WERI-Rb-1 (cell line): ENCODE measurements at regions not wholly inside any gene's neighbourhood (a gene's known extent, or its start where the extent isn't known, plus 50 kb on each side); places are given as distances from the start of the nearest gene placed in this dataset.

Experiments used
- DNase-seq: peaks from one replicate; pipeline ENCODE4 v3.0.0-alpha.2; 2020
- H3K27ac ChIP-seq: fragments of 250-450 bp; sonication (Bioruptor Pico); 2 replicates; pipeline ENCODE4 v1.5.1; 2020; ENCODE audit warnings: mild to moderate bottlenecking, moderate library complexity
- H3K27me3 ChIP-seq: fragments of 250-450 bp; sonication (Bioruptor Pico); 2 replicates; pipeline ENCODE4 v1.5.1; 2021; ENCODE audit warnings: mild to moderate bottlenecking, low read depth, moderate library complexity; ENCODE audit not compliant: insufficient read depth, severe bottlenecking
- H3K36me3 ChIP-seq: fragments of 250-450 bp; sonication (Bioruptor Pico); 2 replicates; pipeline ENCODE4 v1.5.1; 2020; ENCODE audit warnings: mild to moderate bottlenecking, moderate library complexity
- H3K4me3 ChIP-seq: 2 replicates; pipeline ENCODE4 v1.5.1; 2011; ENCODE audit warnings: low read depth, mild to moderate bottlenecking, control low read depth, low read length
- H3K9me3 ChIP-seq: fragments of 250-450 bp; sonication (Bioruptor Pico); 2 replicates; pipeline ENCODE4 v1.5.1; 2021; ENCODE audit warnings: mild to moderate bottlenecking, moderate library complexity; ENCODE audit not compliant: severe bottlenecking
- CTCF ChIP-seq: IDR thresholded peaks from 2 replicates; pipeline ENCODE4 v1.5.1; 2011; ENCODE audit warnings: low read depth, mild to moderate bottlenecking, control low read depth, inconsistent platforms, low read length

GRCh38 chr1:55326496-55327243 lies 111.5 kb upstream of the USP24 start:
- Histone ChIP-seq H3K27ac (no peak overlapping the region), H3K9me3 (no peaks in the 10 kb centered on the region), H3K27me3 (peaks cover 10% of the 10 kb centered on the region), H3K4me3 (no peak overlapping the region), H3K36me3 (no peaks in the 10 kb centered on the region)
- no peak for TF ChIP-seq CTCF
- no peak for DNase-seq

GRCh38 chr1:55323760-55324159 lies 108.6 kb upstream of the USP24 start:
- H3K9me3 ChIP-seq: no peaks in the 10 kb centered on the region
- TF ChIP-seq CTCF: no peak
- H3K27ac ChIP-seq: no peak overlapping the region
- H3K27me3 ChIP-seq: no peaks in the 10 kb centered on the region
- H3K4me3 ChIP-seq: no peak overlapping the region
- H3K36me3 ChIP-seq: no peaks in the 10 kb centered on the region
- no peak for DNase-seq

- Histone ChIP-seq H3K27me3 (no peaks in the 10 kb centered on the region), H3K36me3 (no peaks in the 10 kb centered on the region), H3K27ac (no peak overlapping the region), H3K4me3 (no peak overlapping the region), H3K9me3 (no peaks in the 10 kb centered on the region)
- DNase-seq: no peak
- no peak for TF ChIP-seq CTCF
Measured at GRCh38 chr1:55322842-55323241, 107.7 kb upstream of the USP24 start.

GRCh38 chr1:55321942-55322341 lies 106.8 kb upstream of the USP24 start:
- Histone ChIP-seq H3K36me3 (no peaks in the 10 kb centered on the region), H3K9me3 (no peaks in the 10 kb centered on the region), H3K27me3 (no peaks in the 10 kb centered on the region), H3K27ac (no peak overlapping the region), H3K4me3 (no peak overlapping the region)
- TF ChIP-seq CTCF: no peak
- no peak for DNase-seq

- no peak overlapping the region for H3K27ac ChIP-seq
- H3K27me3 ChIP-seq: no peaks in the 10 kb centered on the region
- no peaks in the 10 kb centered on the region for H3K9me3 ChIP-seq
- H3K36me3 ChIP-seq: no peaks in the 10 kb centered on the region
- no peak for DNase-seq
- no peak overlapping the region for H3K4me3 ChIP-seq
- TF ChIP-seq CTCF: no peak
Measured at GRCh38 chr1:55320891-55321290, 105.7 kb upstream of the USP24 start.
